HFFc6 (cell line): ENCODE measurements at regions not wholly inside any gene's neighbourhood (a gene's known extent, or its start where the extent isn't known, plus 50 kb on each side); places are given as distances from the start of the nearest gene placed in this dataset.

Experiments
- DNase-seq: peaks from one replicate; pipeline ENCODE4 v3.0.0-alpha.2; 2018
- H3K27ac Mint-ChIP-seq: 2 replicates; pipeline ENCODE4 v1.8.0; 2020; ENCODE audit warnings: mild to moderate bottlenecking, mixed read lengths
- H3K27me3 Mint-ChIP-seq: 2 replicates; pipeline ENCODE4 v1.8.0; 2021; ENCODE audit warnings: mild to moderate bottlenecking, moderate library complexity, mixed read lengths; ENCODE audit not compliant: insufficient read depth
- H3K36me3 Mint-ChIP-seq: 2 replicates; pipeline ENCODE4 v1.8.0; 2021; ENCODE audit warnings: low read depth, mixed read lengths
- H3K4me1 Mint-ChIP-seq: 2 replicates; pipeline ENCODE4 v1.8.0; 2020; ENCODE audit warnings: low read depth, mixed read lengths
- H3K4me3 Mint-ChIP-seq: 2 replicates; pipeline ENCODE4 v1.8.0; 2020; ENCODE audit warnings: mild to moderate bottlenecking, moderate library complexity, mixed read lengths
- H3K9me3 Mint-ChIP-seq: 2 replicates; pipeline ENCODE4 v1.8.0; 2020; ENCODE audit warnings: mild to moderate bottlenecking, mixed read lengths
- CTCF ChIP-seq: fragments of 200-600 bp; sonication (generic); IDR thresholded peaks from 2 replicates; pipeline ENCODE4 v1.5.0; 2021; ENCODE audit warnings: antibody characterized with exemption, mild to moderate bottlenecking

DNA sequence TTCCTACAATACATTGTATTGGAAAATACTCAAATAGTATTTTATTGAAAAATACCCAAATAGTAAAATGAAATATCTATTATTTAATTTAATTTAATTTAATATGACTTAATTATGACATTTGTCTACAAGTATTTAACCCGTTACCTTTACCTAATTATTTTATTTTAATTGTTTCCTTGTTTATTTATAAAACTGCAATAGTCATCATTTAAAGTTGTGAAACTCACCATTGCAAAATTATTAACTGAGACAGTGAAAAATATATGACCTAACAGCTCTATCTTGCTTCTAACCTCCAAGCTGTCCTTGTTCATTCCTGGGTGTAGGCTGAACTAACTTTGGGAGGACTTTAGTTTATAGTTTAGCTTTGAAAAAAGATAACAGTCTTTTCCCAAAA, 300.6 kb upstream of the POGK start:
- H3K27me3 Mint-ChIP-seq: no peaks in the 10 kb centered on the region
- peaks cover 18% of the 10 kb centered on the region for H3K9me3 Mint-ChIP-seq
- TF ChIP-seq CTCF: no peak
- no peaks in the 10 kb centered on the region for H3K36me3 Mint-ChIP-seq
- no peak for DNase-seq
- H3K4me1 Mint-ChIP-seq: no peaks in the 10 kb centered on the region
- no peak overlapping the region for H3K4me3 Mint-ChIP-seq
- no peak overlapping the region for H3K27ac Mint-ChIP-seq

- TF ChIP-seq CTCF: no peak
- Mint-ChIP-seq H3K4me1 (no peaks in the 10 kb centered on the region), H3K27me3 (peaks cover 2% of the 10 kb centered on the region; the same call in 1 of the 2 replicates), H3K27ac (no peak overlapping the region), H3K9me3 (peaks cover 26% of the 10 kb centered on the region), H3K4me3 (no peak overlapping the region), H3K36me3 (no peaks in the 10 kb centered on the region)
- no peak for DNase-seq
Measured at GRCh38 chr1:166544036-166544435, 295.2 kb upstream of the POGK start.

GRCh38 chr1:166544561-166544960, 294.7 kb upstream of the POGK start:
- H3K9me3 Mint-ChIP-seq: peaks cover 31% of the 10 kb centered on the region
- H3K4me1 Mint-ChIP-seq: no peaks in the 10 kb centered on the region
- H3K27ac Mint-ChIP-seq: no peak overlapping the region
- TF ChIP-seq CTCF: no peak
- no peaks in the 10 kb centered on the region for H3K36me3 Mint-ChIP-seq
- no peak for DNase-seq
- no peak overlapping the region for H3K4me3 Mint-ChIP-seq
- H3K27me3 Mint-ChIP-seq: peaks cover 2% of the 10 kb centered on the region; the same call in 1 of the 2 replicates

DNA sequence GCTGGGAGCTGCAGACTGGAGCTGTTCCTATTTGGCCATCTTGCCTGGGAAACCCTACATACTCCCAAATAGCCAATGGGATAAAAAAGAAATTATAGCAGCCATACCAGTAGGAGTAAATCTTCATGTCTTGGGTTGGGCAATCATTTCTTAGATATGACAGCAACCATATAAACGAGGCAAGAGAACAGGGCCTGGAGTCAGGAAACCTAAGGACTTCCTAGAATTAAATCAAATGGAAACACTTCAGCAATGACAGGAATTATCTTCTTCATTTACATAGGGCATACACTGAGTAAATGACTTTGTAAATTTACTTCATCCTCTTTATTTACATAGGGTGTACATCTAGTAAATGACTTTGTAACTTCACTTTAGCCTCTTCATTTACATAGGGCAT, 286.6 kb upstream of the POGK start:
- no peak overlapping the region for H3K27ac Mint-ChIP-seq
- no peak for DNase-seq
- no peak overlapping the region for H3K4me3 Mint-ChIP-seq
- H3K4me1 Mint-ChIP-seq: no peaks in the 10 kb centered on the region
- no peak for TF ChIP-seq CTCF
- H3K9me3 Mint-ChIP-seq: peaks cover 37% of the 10 kb centered on the region
- H3K27me3 Mint-ChIP-seq: no peaks in the 10 kb centered on the region
- H3K36me3 Mint-ChIP-seq: no peaks in the 10 kb centered on the region

- no peaks in the 10 kb centered on the region for H3K36me3 Mint-ChIP-seq
- no peak for TF ChIP-seq CTCF
- H3K27ac Mint-ChIP-seq: no peak overlapping the region
- DNase-seq: no peak
- H3K27me3 Mint-ChIP-seq: no peaks in the 10 kb centered on the region
- no peak overlapping the region for H3K4me3 Mint-ChIP-seq
- H3K4me1 Mint-ChIP-seq: no peaks in the 10 kb centered on the region
- peaks cover 11% of the 10 kb centered on the region for H3K9me3 Mint-ChIP-seq
Measured at GRCh38 chr1:166570954-166571353, 268.3 kb upstream of the POGK start.

- no peak for DNase-seq
- Mint-ChIP-seq H3K27ac (no peak overlapping the region), H3K9me3 (no peaks in the 10 kb centered on the region), H3K4me3 (no peak overlapping the region), H3K27me3 (no peaks in the 10 kb centered on the region), H3K36me3 (no peaks in the 10 kb centered on the region), H3K4me1 (no peaks in the 10 kb centered on the region)
- TF ChIP-seq CTCF: no peak
Measured at GRCh38 chr1:166573199-166573598, 266.1 kb upstream of the POGK start.
